ENCODE measurements at regions not wholly inside any gene's neighbourhood (a gene's known extent, or its start where the extent isn't known, plus 50 kb on each side); places are given as distances from the start of the nearest gene placed in this dataset.

DNA sequence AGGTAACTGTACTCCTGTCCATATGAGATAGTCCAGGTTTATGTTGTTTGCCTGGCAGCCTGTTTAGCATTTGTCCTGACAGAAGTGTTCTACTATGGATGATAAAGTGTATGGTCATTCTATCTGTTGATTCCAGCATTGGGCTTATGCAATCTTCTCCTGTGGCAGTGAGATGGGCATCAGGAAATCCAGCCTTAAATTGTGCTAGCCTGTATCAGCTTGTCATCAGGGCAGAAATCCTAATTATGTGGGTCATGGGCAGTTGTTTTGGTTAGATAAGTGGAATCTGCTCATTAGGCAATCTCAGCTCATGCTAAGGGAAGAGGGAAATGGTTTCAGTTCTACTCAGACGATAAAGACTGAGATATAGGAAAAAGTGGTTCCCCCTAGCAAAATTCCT, 247.4 kb upstream of the CHD1 start:
- Histone ChIP-seq H4K20me1 (ENCODE audit: insufficient read depth) (no peaks in the 10 kb centered on the region; the same call in 1 of the 2 replicates), H3K79me2 (ENCODE audit: insufficient read depth, low read length) (no peaks in the 10 kb centered on the region), H3K9ac (ENCODE audit: low read length) (no peak overlapping the region), H2AFZ (ENCODE audit: low read depth, low read length, poor library complexity, severe bottlenecking) (no peak overlapping the region), H3K9me3 (ENCODE audit: control insufficient read depth in 1 of 2, insufficient read depth in 1 of 2, low read depth in 1 of 2, low read length in 2 of 2) (no peaks in the 10 kb centered on the region), H3K36me3 (ENCODE audit: control insufficient read depth in 1 of 2, insufficient read depth in 2 of 2, low read length in 2 of 2) (no peaks in the 10 kb centered on the region), H3K4me1 (ENCODE audit: control insufficient read depth in 1 of 2, insufficient read depth in 2 of 2, low read length in 2 of 2) (no peaks in the 10 kb centered on the region), H3K4me3 (replicated peaks in 1 of 2; ENCODE audit: low read depth in 1 of 2, low read length in 2 of 2) (no peak overlapping the region), H3K27me3 (ENCODE audit: insufficient read depth, low read length) (peaks cover 5% of the 10 kb centered on the region; the same call in 1 of the 2 replicates), H3K27ac (ENCODE audit: low read depth, low read length) (no peak overlapping the region), H3K4me2 (ENCODE audit: low read length) (no peak overlapping the region), H3K9me2 (ENCODE audit: insufficient read depth) (no peaks in the 10 kb centered on the region)
- ChIA-PET CTCF (no interaction called here), POLR2A (no interaction called here), RAD21 (ENCODE audit: low non-redundant PET in 1 of 2, low total read pairs in 2 of 2, uncharacterized antibody in 2 of 2, unreplicated experiment in 2 of 2) (no interaction called here)
- ATAC-seq (no peak), DNase-seq (ENCODE audit: low read depth, low spot score) (no peak)
- TF ChIP-seq CEBPB (IDR thresholded peaks at IDR 0.05; ENCODE audit: low read depth) = no peak
- TF ChIP-seq, protein P1, sequence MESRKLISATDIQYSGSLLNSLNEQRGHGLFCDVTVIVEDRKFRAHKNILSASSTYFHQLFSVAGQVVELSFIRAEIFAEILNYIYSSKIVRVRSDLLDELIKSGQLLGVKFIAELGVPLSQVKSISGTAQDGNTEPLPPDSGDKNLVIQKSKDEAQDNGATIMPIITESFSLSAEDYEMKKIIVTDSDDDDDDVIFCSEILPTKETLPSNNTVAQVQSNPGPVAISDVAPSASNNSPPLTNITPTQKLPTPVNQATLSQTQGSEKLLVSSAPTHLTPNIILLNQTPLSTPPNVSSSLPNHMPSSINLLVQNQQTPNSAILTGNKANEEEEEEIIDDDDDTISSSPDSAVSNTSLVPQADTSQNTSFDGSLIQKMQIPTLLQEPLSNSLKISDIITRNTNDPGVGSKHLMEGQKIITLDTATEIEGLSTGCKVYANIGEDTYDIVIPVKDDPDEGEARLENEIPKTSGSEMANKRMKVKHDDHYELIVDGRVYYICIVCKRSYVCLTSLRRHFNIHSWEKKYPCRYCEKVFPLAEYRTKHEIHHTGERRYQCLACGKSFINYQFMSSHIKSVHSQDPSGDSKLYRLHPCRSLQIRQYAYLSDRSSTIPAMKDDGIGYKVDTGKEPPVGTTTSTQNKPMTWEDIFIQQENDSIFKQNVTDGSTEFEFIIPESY (IDR thresholded peaks at IDR 0.05; ENCODE audit: extremely low read depth, insufficient replicate concordance, low read length) = no peak
- TF ChIP-seq ZFX (IDR thresholded peaks at IDR 0.05) = no peak
- no peak for TF ChIP-seq EZH2phosphoT487 (IDR thresholded peaks at IDR 0.05; ENCODE audit: borderline replicate concordance)
- TF ChIP-seq YY1 (IDR thresholded peaks at IDR 0.05; ENCODE audit: extremely low read depth, insufficient replicate concordance, low read depth, low read length) = no peak
- no peak for TF ChIP-seq EZH2 (IDR thresholded peaks at IDR 0.05)
- TF ChIP-seq CBX3 (IDR thresholded peaks at IDR 0.05; ENCODE audit: low read depth) = no peak
- no peak for TF ChIP-seq POLR2A (IDR thresholded peaks at IDR 0.05; ENCODE audit: borderline replicate concordance, extremely low read depth, insufficient read depth, insufficient read length)
- TF ChIP-seq, protein P2, sequence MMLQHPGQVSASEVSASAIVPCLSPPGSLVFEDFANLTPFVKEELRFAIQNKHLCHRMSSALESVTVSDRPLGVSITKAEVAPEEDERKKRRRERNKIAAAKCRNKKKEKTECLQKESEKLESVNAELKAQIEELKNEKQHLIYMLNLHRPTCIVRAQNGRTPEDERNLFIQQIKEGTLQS (IDR thresholded peaks at IDR 0.05) = no peak
- no peak for TF ChIP-seq SIN3A (IDR thresholded peaks at IDR 0.05; ENCODE audit: low read depth)
- TF ChIP-seq FOSL1 (IDR thresholded peaks at IDR 0.05; ENCODE audit: low read depth) = no peak
- no peak for TF ChIP-seq SP1 (IDR thresholded peaks at IDR 0.05; ENCODE audit: low read depth)
- no peak for TF ChIP-seq TCF7L2 (IDR thresholded peaks at IDR 0.05; ENCODE audit: borderline replicate concordance, extremely low read depth, insufficient read depth, insufficient read length)
- TF ChIP-seq POLR2AphosphoS5 (IDR thresholded peaks at IDR 0.05; ENCODE audit: low read depth, low read length) = no peak
- intact Hi-C loops (cut with micrococcal nuclease) = no loop called here
- no TSS peak for BruUV-seq (replicated peaks)
